ENCODE measurements at regions not wholly inside any gene's neighbourhood (a gene's known extent, or its start where the extent isn't known, plus 50 kb on each side); places are given as distances from the start of the nearest gene placed in this dataset.

GRCh38 chr4:152159773-152160172 lies 376.1 kb downstream of the FBXW7 start:
- no peak for DNase-seq (ENCODE audit: low spot score)

GRCh38 chr4:152158225-152158624 lies 377.7 kb downstream of the FBXW7 start:
- DNase-seq (ENCODE audit: low spot score), result no peak

GRCh38 chr4:152157629-152158028 lies 378.3 kb downstream of the FBXW7 start:
- no peak for DNase-seq (ENCODE audit: low spot score)

DNA sequence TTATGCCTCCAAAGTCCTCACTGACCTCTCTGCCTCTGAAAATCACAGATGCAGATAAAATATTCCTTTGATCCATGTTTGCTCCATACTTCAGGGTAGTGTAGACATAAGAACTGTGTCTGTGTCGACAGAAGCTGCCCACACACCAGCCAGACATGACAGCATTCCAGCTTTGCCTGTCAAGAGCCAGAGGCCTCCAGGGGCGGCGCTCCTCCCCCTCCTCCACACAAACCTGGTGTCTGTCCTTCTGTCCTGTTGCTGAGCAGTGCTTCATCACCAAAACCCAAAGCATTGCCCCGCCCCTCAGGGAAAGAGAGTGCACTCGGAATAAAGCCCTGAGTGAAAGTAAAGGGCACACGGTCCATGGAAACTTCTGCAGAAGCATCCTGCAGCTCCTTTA lies 379.4 kb downstream of the FBXW7 start:
- no peak for DNase-seq (ENCODE audit: low spot score)

DNA sequence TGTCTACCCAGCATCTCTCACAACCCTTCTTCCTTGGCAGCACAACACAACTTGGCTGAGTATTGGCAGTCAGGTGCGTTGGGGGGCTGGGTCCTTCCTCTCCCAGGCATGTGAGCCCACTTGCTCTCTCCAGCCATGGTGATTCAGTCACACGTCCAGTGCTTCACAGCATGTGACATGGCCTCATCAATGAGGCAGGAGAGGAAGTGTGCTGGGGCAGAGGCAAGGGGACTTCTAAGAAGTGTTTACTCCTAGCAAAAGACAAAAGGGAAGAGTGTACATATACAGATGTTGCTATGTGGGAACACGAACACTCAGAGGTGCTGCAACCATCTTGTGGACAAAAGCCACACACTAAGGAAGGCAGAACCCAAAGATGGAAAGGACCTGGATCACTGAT lies 380.8 kb downstream of the FBXW7 start:
- DNase-seq (ENCODE audit: low spot score), result no peak

DNA sequence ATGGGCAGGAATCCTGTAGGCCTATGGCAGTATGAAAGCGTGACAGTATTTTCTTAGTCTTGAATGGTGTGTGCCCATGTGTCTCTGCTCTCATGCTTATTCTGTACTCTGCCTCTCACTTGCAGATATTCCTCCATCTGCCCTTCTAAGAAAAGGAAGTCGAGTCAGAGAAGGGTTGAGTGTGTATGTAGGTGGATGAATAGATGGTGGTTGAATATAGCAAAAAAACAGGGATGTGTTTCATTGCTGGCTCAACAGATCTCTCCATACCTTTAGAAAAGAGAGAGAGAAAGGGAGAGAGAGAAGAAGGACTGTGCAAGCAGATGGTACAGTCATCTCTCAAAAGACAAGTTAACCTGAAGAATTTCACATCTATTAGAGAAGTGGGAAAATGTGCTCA lies 381.5 kb downstream of the FBXW7 start:
- DNase-seq (ENCODE audit: low spot score), result no peak

GRCh38 chr4:152153476-152154270 lies 382.2 kb downstream of the FBXW7 start:
- DNase-seq (ENCODE audit: low spot score), result no peak

DNA sequence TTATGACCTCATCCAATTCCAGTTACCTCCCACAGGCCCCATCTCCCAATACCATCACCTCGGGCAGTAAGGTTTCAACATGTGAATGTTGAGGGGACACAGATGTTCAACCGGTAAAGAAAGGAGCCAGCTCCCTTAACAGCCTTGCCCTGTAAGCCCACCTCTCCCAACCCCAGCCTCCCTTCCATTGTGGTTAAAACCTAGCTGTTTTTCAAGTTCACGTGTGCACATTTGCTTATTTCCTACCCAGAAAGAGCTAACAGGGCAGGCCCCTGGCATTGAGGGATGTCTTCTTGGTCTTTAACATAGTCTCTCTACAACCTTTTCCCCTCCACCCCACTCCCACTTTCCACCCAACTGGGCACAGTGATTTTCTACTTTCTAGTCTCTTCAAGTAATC lies 385.7 kb downstream of the FBXW7 start:
- DNase-seq (ENCODE audit: low spot score), result no peak

DNA sequence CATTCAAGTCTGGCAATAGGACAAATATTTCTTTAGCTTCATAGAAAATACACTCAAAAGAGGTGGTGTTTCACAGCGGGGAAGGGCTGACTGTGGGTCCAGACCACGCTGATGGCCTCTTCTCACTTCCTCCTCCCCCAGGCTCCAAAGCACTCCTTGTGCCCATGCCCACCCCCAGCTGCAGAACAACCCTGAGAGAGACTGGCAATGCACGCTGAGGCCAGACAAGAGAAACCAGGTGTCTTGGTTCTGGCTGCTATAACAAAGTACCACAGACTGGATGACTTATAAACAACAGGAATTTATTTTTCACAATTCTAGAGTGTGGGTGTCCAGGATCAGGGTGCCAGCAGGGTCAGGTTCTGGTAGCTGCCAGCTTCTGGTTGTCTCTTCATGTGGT lies 386.1 kb downstream of the FBXW7 start:
- DNase-seq (ENCODE audit: low spot score), result no peak

DNA sequence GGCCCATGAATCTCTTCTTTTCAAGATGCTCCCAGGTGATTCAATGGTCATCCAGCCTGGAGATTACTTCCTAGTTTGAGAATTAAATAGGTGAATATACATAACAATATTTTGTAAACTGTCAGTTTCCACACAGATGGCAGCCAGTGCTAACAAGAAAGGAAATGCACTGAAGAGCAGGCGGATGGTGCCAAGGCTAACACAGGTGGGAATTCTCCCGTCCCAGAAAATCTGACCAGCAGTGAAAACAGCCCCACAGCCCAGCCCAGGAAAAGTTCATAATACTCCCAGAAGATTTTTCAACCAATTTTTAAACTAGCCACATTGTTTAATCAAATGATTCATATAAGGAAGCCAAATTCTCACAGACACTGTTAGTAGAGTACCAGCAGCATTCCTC lies 387.2 kb upstream of the GATB start:
- no peak for DNase-seq (ENCODE audit: low spot score)

DNA sequence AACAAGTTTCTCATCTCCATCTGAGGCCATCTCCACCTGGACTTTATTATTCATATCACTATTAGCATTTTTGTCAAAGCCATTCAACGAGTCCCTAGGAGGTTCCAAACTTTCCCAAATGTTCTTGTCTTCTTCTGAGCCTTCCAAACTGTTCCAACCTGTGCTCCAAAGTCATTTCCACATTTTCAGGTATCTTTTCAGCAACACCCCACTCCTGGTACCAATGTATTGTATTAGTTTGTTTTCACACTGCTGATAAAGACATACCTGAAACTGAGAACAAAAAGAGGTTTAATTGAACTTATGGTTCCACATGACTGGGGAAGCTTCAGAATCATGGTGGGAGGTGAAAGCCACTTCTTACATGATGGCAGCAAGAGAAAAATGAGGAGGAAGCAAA lies 385.4 kb upstream of the GATB start:
- DNase-seq (ENCODE audit: low spot score), result no peak

GRCh38 chr4:152143806-152144205 lies 383.0 kb upstream of the GATB start:
- no peak for DNase-seq (ENCODE audit: low spot score)

DNA sequence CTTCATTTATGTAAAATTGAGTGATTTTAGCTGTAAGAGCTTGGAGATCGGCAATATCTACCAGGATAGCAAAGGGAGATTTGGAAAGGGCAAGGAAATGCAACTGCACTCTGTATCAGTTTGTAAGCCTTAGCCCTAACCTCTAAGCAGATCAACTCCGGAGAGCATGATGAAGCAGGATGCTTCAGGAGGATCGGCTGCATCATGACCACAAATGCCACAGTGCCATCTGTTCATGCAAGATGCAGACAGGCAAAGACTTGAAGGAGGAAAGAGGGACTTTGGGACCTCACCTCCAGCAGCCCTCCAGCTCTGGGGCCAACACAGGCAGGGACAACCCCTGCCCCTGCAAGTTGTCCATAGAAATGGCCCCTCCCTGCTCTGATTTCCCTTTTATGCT lies 377.6 kb upstream of the GATB start:
- DNase-seq (ENCODE audit: low spot score), result no peak

GRCh38 chr4:152132776-152133175 lies 372.0 kb upstream of the GATB start:
- DNase-seq (ENCODE audit: low spot score), result no peak

GRCh38 chr4:152128356-152128755 lies 367.5 kb upstream of the GATB start:
- no peak for DNase-seq (ENCODE audit: low spot score)

GRCh38 chr4:152126238-152126637 lies 365.4 kb upstream of the GATB start:
- DNase-seq (ENCODE audit: low spot score), result no peak

DNA sequence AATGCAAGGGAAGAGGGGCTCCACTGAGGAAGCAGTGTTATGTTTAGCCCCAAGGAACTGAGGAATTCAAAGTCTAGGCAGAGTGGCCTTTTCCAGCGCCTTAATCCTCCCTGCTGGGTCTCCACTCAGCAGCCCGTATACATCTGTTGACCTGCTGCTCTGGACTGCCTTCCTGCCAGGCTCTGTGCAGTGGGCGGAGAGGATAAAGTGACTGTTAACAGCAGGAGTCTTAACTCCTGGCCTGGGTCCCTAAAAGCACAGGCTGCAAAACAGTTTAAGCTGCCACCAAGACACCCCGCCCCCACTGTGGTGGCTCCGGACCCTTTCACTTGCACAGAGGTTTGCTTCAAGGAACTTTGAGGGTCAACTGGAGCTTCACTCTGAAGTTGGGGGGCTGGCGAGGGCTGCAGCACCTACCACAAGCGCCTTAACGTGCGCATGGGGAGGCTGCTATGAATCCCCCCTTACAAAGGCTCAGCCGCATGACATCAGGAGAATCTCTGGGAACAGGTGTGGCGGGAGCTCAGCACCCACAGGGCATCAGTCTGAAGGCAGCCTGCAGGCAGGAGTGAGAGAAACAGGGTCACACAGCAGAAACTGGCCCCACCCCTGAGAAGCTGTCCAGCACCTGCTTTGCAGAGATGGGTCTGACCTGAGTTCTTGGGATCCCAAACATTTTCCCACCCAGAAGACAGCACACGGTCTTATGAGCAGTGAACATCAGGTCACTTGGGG lies 358.2 kb upstream of the GATB start:
- DNase-seq (ENCODE audit: low spot score), result no peak

DNA sequence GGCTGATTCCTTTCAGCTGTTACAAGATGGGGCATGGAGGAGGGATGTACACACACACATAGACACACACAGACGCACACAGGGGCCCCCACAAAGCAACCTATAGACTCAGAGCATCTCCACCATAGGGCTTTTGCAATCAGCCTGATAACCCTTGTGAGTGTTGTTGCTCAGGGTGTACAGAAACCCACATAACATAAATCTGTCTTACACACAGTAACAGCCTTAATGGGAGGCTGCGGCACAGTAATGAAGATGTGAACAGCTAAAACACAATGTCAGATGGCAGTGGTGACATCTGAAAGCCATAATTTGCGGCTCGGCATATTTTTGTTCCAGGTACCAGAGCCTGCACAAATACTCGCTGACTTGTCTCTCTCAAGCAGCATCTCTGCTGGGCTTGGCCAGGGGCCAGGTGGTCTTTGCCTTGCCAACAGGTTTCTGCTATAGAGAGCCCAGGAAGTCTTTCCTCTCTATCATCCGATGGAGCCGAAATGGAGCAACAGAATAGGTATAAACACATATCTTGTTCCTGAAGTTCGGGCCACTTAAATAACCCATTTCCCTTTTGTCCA lies 357.2 kb upstream of the GATB start:
- no peak for DNase-seq (ENCODE audit: low spot score)

GRCh38 chr4:152117520-152117919 lies 356.7 kb upstream of the GATB start:
- no peak for DNase-seq (ENCODE audit: low spot score)

GRCh38 chr4:152117054-152117453 lies 356.2 kb upstream of the GATB start:
- DNase-seq (ENCODE audit: low spot score), result no peak

DNA sequence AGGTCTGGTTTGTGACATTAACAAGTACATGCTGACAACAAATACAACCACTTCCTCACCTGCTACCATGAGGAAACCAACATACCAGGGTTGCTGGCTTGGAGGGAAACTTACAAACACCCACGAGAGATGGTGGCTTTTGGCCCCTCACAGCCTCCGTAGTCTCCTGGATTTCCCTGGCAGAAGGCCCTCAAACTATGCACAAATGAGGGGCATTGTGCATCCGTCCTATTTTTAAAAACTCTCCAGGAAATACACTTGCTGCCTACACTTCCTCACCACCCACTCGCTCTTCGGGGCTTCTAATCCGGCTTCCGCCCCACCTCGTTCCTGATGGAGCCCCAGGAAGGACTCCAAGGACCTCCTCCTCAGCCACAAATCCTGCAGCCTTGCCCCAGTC lies 355.0 kb upstream of the GATB start:
- peak; percentile 73 for DNase-seq (ENCODE audit: low spot score)

- DNase-seq (ENCODE audit: low spot score), result no peak
Observed at GRCh38 chr4:152115118-152115517, 354.3 kb upstream of the GATB start.

- DNase-seq (ENCODE audit: low spot score), result no peak
Observed at GRCh38 chr4:152114562-152114961, 353.8 kb upstream of the GATB start.
